HG02973 (cell line): ENCODE measurements at regions not wholly inside any gene's neighbourhood (a gene's known extent, or its start where the extent isn't known, plus 50 kb on each side); places are given as distances from the start of the nearest gene placed in this dataset.
A peak's percentile ranks its signal among the peaks of the same experiment; 100 is the strongest.

Experiments used
- ATAC-seq: cut with Tn5 transposase; IDR thresholded peaks from one replicate; pipeline ENCODE4 v1.9.1; 2021; ENCODE audit warnings: moderate library complexity; ENCODE audit not compliant: unreplicated experiment

DNA sequence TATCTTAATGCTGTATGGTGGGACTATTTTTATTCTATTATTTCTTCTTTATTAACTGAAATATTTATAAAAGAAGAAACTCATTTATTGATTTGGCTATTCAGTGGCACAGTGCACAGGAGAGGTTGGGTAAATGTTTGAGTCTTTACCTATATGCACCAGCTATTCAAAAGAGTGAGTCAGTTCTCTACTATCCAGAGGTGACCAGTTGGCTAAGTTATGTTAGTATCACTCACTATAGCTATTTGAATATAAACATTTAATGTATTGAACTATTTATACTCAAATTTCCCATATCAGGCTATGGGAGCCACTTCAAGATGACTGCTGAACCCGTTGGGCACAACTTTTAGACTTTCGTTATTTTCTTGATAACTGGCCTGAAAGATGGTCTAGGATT is 106.1 kb upstream of the VEGFC start:
- no peak for ATAC-seq

DNA sequence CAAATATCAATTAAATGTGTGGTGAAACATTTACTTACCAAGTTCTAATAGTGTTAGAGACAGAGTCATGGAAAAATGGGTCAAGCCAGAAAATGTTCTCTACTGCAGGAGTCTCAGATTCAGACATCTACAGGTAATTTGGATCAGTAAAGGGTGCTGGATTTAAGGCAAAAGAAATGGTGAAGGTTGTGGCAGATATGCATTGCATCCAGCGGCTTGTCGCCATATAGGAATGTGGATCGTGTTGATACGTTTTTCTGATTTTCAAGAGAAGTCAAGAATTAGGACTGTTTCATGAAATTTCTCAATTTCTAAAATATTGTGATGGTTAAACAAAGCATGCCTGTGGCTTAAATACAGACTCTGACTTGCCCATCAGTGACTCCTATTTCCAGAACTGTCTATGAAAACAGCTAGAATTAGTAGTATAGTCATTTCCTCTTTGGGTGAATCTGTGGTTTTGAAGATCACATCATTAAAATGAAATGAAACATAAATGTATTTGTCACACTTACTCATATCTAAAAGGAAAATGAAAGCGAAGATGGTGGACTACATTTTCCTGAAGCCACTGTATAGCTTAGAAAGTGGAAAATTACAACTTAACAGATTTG is 110.1 kb upstream of the VEGFC start:
- ATAC-seq = peak; percentile 99

DNA sequence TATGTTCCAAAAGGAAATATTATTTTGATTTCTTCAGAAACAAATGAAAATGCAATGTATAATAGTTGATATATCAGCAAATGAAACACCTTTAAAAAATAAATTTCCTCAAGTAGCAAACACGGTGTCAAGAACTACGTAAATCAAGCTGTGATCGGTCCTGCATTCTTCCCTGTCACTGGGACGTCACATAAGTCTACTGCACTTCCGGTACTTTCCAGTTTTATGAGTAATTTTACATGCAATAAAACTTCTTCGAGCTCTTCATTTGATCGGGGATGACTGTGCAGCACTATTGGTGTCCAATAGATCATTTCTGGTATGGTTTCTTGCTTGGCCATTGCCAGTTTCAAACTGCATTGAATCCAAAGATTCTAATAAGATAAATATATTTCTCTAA is 114.0 kb upstream of the VEGFC start:
- no peak for ATAC-seq

DNA sequence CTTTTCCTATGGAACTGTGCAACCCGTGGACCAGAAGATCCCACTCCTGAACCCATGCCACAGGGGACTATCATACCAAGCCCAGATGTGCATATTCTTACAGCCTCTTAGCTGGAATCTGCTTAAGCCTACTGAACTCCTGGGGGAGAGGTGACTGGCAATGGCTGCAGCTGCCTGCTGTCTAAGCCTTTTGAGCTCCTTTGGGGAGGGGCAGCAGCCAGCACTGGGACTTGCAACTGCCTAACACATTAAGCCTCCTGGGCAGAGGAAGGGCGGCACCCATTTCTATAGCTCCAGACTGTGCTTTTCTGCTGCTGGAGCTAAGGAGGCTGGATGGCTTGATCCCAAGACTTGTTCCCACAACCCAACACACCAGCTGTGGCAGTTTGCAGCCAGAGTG is 117.9 kb upstream of the VEGFC start:
- ATAC-seq = no peak

DNA sequence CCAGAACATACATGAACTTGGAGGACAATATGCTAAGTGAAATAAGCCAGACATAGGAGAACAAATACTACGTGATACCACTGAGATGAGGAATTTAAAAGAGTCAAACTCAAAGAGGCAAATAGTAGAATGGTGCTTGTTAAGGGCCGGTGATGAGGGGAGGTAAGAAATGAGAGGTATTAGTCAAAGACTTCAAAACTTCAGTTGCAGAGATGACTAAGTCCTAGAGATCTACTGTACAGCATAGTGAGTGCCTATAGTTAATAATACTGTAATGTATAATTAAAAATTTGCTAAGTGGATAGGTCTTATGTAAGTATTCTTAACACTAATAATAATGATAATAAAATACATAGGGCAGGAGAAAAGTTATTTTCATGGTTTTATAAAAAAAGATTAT is 126.9 kb upstream of the VEGFC start:
- no peak for ATAC-seq

DNA sequence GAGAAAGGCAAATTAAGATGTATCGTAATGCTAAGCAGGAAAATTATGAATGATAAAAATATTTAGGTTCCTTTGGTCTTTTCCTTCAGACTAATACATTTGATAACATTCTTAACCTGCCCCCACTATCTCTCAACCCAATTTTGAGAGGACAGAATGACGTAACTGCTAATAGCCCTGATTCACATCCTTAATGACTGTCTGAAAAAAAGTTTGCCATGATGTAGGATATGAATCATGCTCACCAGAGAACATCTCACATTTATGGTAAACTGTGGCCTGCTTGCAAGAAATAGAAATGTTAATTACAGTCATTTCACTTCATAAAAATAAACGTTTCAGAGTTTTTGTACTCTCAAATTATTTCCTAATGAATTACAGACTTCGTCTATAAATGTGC is 128.0 kb upstream of the VEGFC start:
- no peak for ATAC-seq

DNA sequence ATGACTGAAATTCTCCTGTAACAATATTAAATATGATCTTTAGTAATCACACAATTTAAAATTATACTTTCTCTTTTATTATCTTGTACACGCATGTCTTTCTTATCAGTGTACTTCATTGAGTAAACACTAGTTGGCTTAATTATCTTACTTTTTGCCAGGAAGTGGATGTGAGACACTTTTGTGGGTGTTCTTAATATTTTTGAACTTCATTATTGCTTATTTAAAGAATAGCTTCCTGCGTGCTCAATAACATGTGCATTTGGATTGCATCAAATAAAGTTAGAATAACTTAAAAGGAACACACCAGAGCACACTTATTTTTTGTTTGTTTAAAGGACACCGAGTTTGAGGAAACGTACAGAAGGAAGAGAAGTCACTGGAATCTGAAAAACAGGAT is 128.5 kb upstream of the VEGFC start:
- no peak for ATAC-seq

DNA sequence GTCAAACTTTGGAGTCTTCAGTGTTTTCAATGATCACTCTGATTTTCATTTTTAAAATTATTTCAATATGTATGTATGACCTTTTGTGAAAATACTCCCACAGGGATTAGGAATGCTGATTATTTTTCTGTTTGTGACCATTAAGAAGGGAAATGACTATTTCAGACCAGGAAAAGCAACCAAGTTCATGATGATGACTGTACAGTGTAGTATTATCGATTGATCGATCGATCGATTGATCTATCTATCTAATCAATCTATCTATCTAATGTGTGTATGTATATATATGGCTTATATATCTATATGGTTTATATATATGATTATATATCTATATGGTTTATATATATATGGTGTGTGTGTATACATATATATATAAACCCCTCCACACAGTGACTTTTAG is 131.5 kb upstream of the VEGFC start:
- ATAC-seq = no peak

DNA sequence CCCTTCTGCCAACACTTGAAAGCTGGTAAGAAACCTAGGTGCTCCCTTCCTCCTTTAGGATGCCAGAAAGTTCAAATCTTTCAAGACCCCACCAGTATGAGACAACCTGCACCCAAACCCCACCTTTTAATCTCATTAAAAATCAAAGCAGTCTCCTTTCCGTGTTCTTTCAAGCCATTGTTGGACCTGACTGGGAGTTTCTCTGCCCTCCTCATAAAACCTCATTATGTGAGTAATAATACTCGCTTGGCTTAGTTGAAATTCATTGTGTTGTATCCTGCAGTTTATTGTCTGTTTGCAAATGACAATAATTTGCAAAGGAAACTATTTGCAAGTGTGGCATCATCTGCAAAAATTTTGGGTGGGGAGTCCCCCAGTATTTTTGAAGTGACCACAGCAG is 133.2 kb upstream of the VEGFC start:
- ATAC-seq = no peak

DNA sequence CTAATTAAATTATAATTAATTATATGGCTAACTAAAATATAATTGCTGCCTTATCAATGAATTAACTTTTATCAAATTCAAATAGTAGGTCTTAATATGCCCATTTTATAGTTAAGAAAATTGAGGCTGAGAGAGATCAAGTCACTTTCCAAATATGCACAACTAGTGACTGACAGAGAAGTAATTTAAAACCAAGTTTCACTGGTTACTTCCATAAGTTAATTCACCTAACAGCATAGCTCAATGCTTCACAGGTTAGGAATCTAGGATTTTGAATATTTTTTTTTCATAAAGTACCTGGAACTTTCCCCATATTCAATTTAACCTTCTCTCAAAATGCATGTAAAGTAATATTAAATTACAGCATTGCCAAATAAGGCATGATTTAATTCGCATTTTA is 134.4 kb upstream of the VEGFC start:
- ATAC-seq = no peak

DNA sequence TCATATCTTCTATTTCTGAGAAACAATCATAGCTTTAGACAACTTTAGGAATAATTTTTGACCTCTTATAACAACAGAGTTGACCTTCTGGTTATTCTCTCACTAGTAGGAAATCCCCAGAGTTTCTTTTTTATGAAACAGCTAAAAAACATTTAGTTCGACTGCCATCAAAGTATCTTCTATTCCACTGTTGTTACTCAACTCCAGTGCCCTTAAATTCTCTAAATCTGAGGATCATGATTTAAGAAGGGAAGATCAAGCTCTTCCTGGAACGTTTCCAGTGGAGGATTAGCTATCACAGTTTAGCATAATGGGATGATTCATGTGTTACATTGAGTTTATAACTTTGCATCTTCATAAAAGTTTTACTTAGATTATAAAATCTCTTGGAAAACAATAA is 134.9 kb upstream of the VEGFC start:
- ATAC-seq = no peak

DNA sequence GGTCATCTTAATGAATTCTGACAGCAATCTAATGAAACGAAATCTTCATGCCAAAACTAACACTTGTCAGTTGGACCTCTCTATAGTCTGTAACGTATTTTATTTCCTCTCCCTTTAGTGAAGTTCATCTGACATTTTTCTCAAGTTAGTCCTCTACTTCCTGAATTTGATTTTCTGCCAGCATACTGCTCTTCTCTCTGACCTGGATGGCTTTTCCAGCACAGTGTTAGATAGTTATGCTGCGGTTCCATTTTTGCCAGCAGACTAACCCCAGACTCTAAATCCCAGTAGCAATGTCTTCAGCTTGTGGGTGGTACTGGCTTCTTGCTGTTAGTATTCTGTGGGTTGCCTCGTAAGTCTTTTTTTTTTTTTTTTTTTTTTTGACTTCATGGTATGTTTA is 146.7 kb upstream of the VEGFC start:
- ATAC-seq = no peak

DNA sequence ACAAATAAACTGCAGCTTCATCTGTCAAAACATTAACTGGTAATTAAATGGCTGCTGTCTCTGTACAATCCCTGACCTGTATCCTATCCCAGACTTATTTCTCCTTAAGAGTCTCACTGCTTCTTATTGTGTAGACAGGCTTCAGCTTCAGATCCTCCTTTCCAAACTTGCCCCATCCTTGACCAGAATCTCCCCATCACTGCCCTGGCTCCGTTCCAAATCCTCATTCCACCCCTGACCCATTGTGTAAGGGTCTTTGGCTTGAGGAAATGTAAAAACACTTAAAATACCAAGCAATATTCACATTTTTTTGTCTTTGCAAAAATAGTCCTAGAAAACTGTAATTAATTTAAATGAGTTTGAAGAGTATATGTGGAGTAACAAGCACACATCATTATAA is 152.6 kb upstream of the VEGFC start:
- ATAC-seq = no peak

DNA sequence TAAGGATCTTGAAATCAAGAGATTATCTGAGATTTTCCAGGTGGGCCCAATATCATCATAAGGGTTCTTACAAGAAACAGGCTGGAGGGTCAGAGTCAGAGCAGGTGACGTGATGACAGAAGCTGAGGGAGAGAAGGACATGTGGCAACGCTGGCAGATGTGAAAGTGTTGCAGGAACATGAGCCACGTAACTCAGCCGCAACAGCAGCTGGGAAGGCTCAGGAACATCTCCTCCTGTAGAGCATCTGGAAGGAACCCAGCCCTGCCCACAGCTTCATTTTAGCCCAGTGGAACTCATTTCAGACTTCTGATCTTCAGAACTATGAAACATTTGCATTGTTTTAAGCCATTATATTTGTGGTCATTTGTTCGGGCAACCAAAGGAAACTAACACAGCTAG is 156.3 kb upstream of the VEGFC start:
- no peak for ATAC-seq

DNA sequence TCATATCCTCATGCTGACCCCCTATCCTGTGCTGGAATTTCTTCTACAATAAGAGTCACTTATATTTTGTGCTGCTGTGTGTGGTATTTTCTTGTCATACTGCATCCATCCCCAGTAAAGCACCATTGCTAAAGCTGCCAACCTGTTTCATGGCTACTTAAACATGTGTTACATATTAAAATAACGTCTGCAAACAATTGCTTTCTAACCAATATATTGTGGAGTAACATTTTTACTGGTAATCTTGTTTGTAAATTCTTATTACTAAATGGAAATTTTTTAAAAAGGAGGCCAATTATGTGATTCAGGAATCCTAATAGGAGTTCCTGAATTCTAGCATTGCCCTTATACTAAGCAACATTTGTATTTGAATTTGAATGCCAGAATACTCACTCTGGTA is 160.3 kb upstream of the VEGFC start:
- no peak for ATAC-seq

DNA sequence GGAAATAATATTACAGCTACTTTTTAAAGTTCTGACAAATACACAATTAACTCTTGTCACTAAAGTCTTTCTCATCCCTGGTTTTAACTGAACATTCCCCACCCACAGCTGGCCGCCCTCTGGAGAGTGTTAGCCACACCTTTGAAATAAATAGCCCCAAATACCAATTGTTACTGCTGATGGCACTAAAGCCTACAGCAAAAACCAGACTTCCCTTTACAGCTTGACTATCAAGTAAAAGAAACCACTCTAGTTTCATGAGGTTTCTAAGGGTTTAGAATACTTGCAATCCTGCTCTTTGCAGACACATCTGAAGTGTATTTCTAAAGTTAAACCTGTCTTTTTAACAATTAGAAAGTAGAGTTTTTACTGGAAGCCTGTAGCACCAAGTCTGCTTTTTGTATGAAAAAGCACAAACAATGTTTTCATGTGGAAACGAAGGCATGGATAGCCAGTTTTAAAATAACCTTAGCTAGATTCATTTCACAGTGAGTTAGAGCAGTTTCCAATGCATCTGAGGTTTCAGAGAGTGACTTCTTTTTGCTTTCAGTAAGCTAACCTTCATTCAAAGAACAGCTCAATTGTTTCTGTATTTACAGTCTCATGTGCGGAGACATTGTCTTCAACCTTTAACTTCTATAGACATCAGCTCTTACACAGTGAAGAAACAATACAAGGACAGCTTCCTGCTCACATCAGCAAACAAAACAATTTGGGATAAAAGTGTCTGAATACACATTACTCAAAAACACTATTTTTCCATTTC is 164.8 kb upstream of the VEGFC start:
- ATAC-seq = no peak

DNA sequence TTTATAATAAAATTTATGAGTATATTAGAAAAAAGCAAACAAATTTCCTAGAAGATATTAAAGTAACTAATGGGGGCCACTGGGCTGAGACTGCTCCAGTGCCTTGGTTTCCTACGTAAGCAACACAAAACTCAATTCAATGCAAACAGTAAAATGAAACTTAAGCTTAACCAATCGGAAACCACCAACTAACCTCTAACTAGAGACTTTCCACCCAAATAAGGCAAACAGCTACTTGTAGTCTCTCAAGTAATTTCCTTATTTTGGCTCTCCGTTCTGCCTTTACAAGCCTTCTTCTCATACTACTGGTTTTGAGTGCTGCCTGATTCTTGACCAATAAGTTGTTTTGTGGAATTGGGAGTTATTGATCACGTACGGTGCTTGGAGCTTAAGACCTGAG is 167.3 kb upstream of the VEGFC start:
- ATAC-seq = no peak

DNA sequence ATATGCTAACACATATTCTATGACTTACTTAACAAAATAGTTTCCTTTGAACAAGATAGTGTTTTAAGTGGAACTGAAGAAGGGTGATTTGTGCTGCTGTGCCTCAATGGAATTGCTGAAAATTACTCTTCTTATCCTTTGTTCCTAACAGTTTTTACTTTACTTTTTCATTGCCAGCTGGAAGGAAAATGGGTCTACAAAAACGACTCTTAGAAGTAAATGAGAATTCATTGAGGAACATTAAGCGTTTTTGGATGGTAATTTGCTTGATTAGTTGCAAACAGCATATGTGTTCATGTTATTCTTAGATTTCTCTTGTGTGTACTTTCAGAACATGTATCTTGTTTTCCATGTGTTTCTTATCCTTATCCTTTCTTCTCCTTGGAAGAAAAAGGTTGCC is 170.4 kb upstream of the VEGFC start:
- ATAC-seq = no peak

DNA sequence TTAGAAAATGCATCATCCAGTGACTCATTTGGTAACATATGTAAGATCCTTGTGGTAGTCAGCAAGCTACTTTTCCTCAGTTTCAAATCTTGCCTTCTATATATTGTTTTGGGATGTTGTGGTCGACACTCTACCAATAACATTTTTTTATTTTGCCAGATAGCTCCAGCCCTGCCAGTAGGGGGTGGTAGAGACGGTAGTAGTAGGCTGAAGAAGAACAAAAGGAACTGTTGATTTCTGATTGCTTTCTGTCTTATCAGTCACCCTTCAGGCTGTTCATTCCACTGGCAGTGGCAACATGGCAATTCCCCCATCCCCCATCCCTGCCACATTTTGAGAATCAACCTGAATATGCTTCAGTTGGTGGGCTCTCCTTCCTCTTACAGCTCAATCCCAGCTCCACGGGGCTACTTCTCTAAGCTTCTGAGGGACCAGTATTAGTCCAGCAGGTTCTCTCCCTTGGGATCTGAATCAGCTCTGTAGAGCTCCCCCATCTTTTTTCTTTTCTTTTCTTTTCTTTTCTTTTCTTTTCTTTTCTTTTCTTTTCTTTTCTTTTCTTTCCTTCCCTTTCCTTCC is 171.5 kb upstream of the VEGFC start:
- no peak for ATAC-seq

DNA sequence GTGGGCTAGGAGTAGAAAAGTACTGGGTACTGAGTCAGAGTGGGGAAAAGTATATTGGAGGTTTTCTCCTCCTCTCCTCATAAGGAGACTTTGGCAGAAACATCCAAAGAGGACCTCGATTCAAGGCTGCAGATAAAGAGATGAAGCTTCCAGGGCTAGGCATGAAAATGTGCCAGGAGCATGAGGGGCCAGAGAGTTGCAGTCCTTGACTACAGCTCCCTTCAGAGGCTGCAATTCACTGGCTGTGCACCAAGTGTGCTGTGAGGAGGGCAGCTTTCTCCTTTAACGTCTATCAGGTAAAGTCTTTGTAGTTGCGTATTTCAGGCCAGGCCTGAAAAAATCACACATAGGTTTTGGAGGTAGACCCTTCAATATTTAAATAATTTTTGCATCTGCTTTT is 174.9 kb upstream of the VEGFC start:
- ATAC-seq = no peak

DNA sequence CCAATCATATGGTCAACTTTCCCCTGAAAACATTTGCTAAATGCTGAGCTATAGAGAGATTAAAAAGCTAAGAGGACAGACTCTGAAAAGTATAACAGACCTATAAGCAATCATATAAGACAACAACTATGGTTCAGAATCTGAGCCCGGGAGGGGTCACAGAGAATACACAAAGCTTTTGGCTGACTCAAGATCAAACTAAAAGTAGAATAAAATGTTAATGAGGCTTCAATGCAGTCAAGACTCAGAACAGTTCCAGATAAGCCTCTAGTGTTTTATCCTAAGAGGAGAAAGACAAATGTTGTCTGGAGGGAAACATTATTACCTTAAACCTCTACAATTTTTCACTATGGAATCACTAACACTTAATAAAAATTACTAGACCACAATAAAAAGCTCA is 175.4 kb upstream of the VEGFC start:
- no peak for ATAC-seq

DNA sequence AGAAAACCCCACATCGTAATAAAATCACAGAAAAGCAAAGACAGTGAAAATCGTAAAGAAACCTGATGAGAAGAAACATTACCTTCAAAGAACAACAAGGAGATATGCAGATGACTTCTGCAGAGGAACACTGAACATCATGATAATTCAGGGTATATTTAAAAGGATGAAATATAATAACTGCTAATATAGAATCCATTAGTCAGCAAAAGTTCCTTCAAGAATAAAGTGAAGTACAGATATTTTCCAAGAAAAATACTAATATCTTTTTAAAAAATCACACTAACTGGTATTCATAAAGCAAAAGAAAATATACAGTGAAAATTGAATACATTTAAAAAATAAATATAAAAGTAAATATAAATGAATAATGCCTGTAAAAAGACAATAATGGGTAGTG is 176.3 kb upstream of the VEGFC start:
- ATAC-seq = no peak

DNA sequence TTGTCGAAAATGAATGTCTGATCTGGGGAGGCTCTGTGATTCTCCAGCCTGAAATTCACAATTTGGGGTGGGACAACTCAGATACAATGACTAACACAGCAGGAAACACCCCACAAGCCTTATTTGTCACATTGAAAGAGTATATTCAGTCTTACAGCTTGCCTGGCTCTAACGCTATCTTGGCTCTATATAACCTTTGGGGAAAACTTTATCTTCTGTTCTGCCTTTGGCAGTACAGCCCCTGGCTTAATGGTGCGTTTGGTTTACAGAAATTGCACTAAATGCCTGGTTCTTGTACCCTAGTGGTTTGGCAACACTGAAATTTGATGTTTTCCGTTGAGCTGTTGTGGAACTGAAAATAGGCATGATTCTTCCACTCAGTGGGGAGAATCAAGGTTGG is 178.1 kb upstream of the VEGFC start:
- no peak for ATAC-seq
